Gastrocnemius medialis (tissue), 4 donors: ENCODE measurements at regions not wholly inside any gene's neighbourhood (a gene's known extent, or its start where the extent isn't known, plus 50 kb on each side); places are given as distances from the start of the nearest gene placed in this dataset.

Experiments
- ATAC-seq, 2 donors: fragments of 150-250 bp; one replicate each; pipeline ENCODE4 v1.9.1; 2016
- DNase-seq, 2 donors: peaks; one replicate each; pipeline ENCODE4 v3.0.0-alpha.2; 2019
- H3K27ac ChIP-seq, 4 donors: fragments of 200-600 bp; sonication (generic); 1 replicate in 1 of 4; 2 replicates in 3 of 4; pipeline ENCODE4 v1.5.1; 2016 to 2018; ENCODE audit warnings: mild to moderate bottlenecking in 2 of 4, moderate library complexity in 1 of 4
- H3K27me3 ChIP-seq, 3 donors: fragments of 200-600 bp; sonication (generic) in 2 of 3; 1 replicate in 1 of 3; 2 replicates in 2 of 3; pipeline versions ENCODE4 v1.5.1 to v1.6.0; 2016 to 2019; ENCODE audit warnings: mild to moderate bottlenecking in 1 of 3, moderate library complexity in 1 of 3
- H3K36me3 ChIP-seq, 2 donors: fragments of 200-600 bp; sonication (generic) in 1 of 2; one replicate each; pipeline ENCODE4 v1.5.1; 2017 to 2018
- H3K4me1 ChIP-seq, 2 donors: fragments of 200-600 bp; sonication (generic) in 1 of 2; one replicate each; pipeline ENCODE4 v1.5.1; 2016 to 2017; ENCODE audit warnings: mild to moderate bottlenecking in 2 of 2
- H3K4me3 ChIP-seq, 4 donors: fragments of 200-600 bp; sonication (generic) in 3 of 4; 1 replicate in 1 of 4; 2 replicates in 3 of 4; pipeline ENCODE4 v1.5.1; 2016 to 2019; ENCODE audit warnings: mild to moderate bottlenecking in 2 of 4
- H3K9me3 ChIP-seq, 3 donors: fragments of 200-600 bp; sonication (generic) in 2 of 3; 1 replicate in 1 of 3; 2 replicates in 2 of 3; pipeline ENCODE4 v1.5.1; 2016 to 2019
- CTCF ChIP-seq, 5 experiments: fragments of 450-650 bp in 3 of 5; fragments of 200-600 bp in 2 of 5; sonication (generic) in 2 of 5; IDR thresholded peaks in 4 of 5; conservative IDR thresholded peaks in 1 of 5; 1 replicate in 4 of 5; 2 replicates in 1 of 5; pipeline ENCODE4 v1.5.1; 2016 to 2019; ENCODE audit warnings: antibody characterized with exemption in 5 of 5, mild to moderate bottlenecking in 3 of 5, moderate library complexity in 3 of 5
- POLR2A ChIP-seq, 2 donors: fragments of 450-650 bp; IDR thresholded peaks; one replicate each; pipeline ENCODE4 v1.6.1; 2017; ENCODE audit warnings: antibody characterized with exemption in 2 of 2, mild to moderate bottlenecking in 2 of 2, moderate library complexity in 2 of 2
- in situ Hi-C, 4 donors: fragments of 200-750 bp; cut with MboI; loops; one replicate each; pipeline versions ENCODE4 v1.15.0 to v1.8.0; 2017; ENCODE audit warnings: low sequenced_read_pairs in 4 of 4
- intact Hi-C: fragments of 100-400 bp; cut with DNase I; formaldehyde crosslinking; loops from one replicate; pipeline ENCODE4 v1.15.1; 2023; ENCODE audit warnings: low total_unique reads

GRCh38 chr4:29277381-29277780 lies 1442.8 kb upstream of the PCDH7 start:
- TF ChIP-seq CTCF (IDR thresholded peaks at IDR 0.05 in 4 of 5, conservative IDR thresholded peaks at IDR 0.05 in 1 of 5) = no peak
- TF ChIP-seq POLR2A (IDR thresholded peaks at IDR 0.05) = no peak
- H3K4me3 ChIP-seq = no peak overlapping the region
- no peaks in the 10 kb centered on the region for H3K27me3 ChIP-seq
- no peak for DNase-seq
- intact Hi-C loops = no loop called here
- in situ Hi-C loops = no loop called here
- H3K4me1 ChIP-seq = no peaks in the 10 kb centered on the region
- no peaks in the 10 kb centered on the region for H3K36me3 ChIP-seq
- H3K9me3 ChIP-seq = no peaks in the 10 kb centered on the region
- no peak overlapping the region for H3K27ac ChIP-seq
- no peak for ATAC-seq

- Histone ChIP-seq H3K4me1 (no peaks in the 10 kb centered on the region), H3K9me3 (no peaks in the 10 kb centered on the region), H3K27ac (no peak overlapping the region), H3K4me3 (no peak overlapping the region), H3K27me3 (no peaks in the 10 kb centered on the region), H3K36me3 (no peaks in the 10 kb centered on the region)
- TF ChIP-seq POLR2A (IDR thresholded peaks at IDR 0.05) = no peak
- TF ChIP-seq CTCF (IDR thresholded peaks at IDR 0.05 in 4 of 5, conservative IDR thresholded peaks at IDR 0.05 in 1 of 5) = no peak
- intact Hi-C loops (no loop called here), in situ Hi-C loops (no loop called here)
- no peak for DNase-seq
- no peak for ATAC-seq
These were observed 1441.6 kb upstream of the PCDH7 start for GRCh38 chr4:29278585-29278984.

GRCh38 chr4:29289118-29289517 lies 1431.1 kb upstream of the PCDH7 start:
- Histone ChIP-seq H3K27me3 (no peaks in the 10 kb centered on the region), H3K4me3 (no peak overlapping the region), H3K4me1 (no peaks in the 10 kb centered on the region), H3K27ac (no peak overlapping the region), H3K36me3 (no peaks in the 10 kb centered on the region), H3K9me3 (no peaks in the 10 kb centered on the region)
- no peak for TF ChIP-seq CTCF (IDR thresholded peaks at IDR 0.05 in 4 of 5, conservative IDR thresholded peaks at IDR 0.05 in 1 of 5)
- TF ChIP-seq POLR2A (IDR thresholded peaks at IDR 0.05) = no peak
- DNase-seq (no peak), ATAC-seq (no peak)
- in situ Hi-C loops (no loop called here), intact Hi-C loops (no loop called here)

GRCh38 chr4:29295280-29295679 lies 1424.9 kb upstream of the PCDH7 start:
- Histone ChIP-seq H3K27me3 (no peaks in the 10 kb centered on the region), H3K9me3 (no peaks in the 10 kb centered on the region), H3K4me3 (no peak overlapping the region), H3K36me3 (no peaks in the 10 kb centered on the region), H3K27ac (no peak overlapping the region), H3K4me1 (no peaks in the 10 kb centered on the region)
- no peak for TF ChIP-seq CTCF (IDR thresholded peaks at IDR 0.05 in 4 of 5, conservative IDR thresholded peaks at IDR 0.05 in 1 of 5)
- no peak for TF ChIP-seq POLR2A (IDR thresholded peaks at IDR 0.05)
- ATAC-seq = no peak
- in situ Hi-C loops = no loop called here
- intact Hi-C loops = no loop called here
- DNase-seq = no peak

GRCh38 chr4:29304595-29304994 lies 1415.6 kb upstream of the PCDH7 start:
- TF ChIP-seq CTCF (IDR thresholded peaks at IDR 0.05 in 4 of 5, conservative IDR thresholded peaks at IDR 0.05 in 1 of 5) (no peak), POLR2A (IDR thresholded peaks at IDR 0.05) (no peak)
- intact Hi-C loops (no loop called here), in situ Hi-C loops (no loop called here)
- H3K36me3 ChIP-seq = no peaks in the 10 kb centered on the region
- no peak overlapping the region for H3K4me3 ChIP-seq
- H3K27me3 ChIP-seq = no peaks in the 10 kb centered on the region
- no peaks in the 10 kb centered on the region for H3K4me1 ChIP-seq
- H3K9me3 ChIP-seq = no peaks in the 10 kb centered on the region
- ATAC-seq (no peak), DNase-seq (no peak)
- H3K27ac ChIP-seq = no peak overlapping the region
